HG02981 (cell line): ENCODE measurements at regions not wholly inside any gene's neighbourhood (a gene's known extent, or its start where the extent isn't known, plus 50 kb on each side); places are given as distances from the start of the nearest gene placed in this dataset.

Experiments
- ATAC-seq: cut with Tn5 transposase; IDR thresholded peaks from one replicate; pipeline ENCODE4 v1.9.1; 2021; ENCODE audit warnings: mild to moderate bottlenecking, moderate library complexity; ENCODE audit not compliant: unreplicated experiment

DNA sequence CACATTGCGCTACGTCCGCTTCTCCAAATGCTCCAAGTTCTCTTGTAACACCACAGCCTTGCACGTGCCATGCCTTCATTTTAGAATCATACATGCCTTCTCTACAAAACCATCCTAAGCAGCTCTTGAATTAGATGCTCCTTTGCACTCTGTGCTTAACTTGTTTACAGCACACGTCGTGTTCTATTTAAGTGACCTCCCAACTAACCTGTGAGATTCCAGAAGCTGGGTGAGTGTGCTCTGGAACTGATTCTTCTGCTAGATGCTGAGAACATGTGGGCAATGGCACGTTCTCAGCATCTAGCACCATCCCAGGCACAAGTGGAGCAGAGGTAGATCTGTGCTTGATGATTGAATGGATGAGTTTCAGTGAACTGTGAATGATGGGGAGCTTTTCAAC lies 100.0 kb upstream of the NEDD9 start:
- no peak for ATAC-seq

DNA sequence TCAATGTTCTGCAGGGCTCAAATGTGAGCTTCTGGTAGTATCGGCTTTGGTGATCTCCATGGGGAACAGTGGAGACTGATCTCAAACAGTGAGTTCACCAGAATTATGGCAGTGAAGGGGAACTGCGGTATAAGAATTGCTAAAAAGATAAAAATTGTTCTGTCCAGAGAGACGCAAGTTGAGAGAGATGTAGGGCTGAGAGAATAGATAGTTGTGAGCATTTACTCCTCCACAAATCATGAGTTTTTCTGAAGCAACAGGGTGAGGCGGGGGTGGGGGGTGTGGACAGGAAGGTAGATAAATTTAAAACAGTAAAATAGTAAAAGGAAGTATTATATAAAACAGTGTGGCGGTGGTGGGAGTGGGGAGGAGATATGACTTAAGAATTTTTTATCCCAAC lies 98.6 kb upstream of the NEDD9 start:
- no peak for ATAC-seq

- no peak for ATAC-seq
Measured at GRCh38 chr6:11330413-11330760, 97.9 kb upstream of the NEDD9 start.

DNA sequence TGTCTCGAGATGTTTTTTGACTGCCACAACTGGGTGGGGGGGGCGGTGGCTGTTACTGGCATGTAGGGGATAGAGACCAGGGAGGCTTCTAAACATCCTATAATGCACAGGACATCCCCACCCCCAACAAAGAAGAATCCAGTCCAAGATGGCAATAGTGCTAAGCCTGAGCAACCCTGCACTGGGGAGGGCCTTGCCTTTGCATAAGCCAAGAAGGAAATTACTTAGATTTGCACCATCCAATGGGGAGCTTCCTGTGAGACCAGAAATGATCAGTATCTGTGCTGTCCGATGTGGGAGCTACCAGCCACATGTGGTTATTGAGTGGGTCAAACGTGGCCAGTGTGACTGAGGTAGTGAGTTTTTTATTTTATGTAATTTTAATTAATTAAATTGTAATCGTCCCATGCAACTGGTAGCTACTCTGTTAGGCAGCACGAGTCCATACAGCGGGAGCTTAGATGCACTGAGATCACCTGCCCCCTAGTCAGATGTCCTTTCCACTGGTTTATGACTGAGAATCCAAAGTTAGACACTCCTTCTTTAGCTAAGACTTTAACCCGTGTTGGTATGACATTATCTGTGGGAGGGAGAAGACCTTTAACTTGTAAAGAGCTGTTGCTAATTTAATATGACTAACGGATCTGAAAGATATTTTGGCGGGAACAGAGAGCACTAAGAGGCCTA lies 97.4 kb upstream of the NEDD9 start:
- ATAC-seq = no peak

GRCh38 chr6:11328613-11329247 lies 96.3 kb upstream of the NEDD9 start:
- ATAC-seq = no peak

- ATAC-seq = no peak
Measured at GRCh38 chr6:11327961-11328360, 95.5 kb upstream of the NEDD9 start.

DNA sequence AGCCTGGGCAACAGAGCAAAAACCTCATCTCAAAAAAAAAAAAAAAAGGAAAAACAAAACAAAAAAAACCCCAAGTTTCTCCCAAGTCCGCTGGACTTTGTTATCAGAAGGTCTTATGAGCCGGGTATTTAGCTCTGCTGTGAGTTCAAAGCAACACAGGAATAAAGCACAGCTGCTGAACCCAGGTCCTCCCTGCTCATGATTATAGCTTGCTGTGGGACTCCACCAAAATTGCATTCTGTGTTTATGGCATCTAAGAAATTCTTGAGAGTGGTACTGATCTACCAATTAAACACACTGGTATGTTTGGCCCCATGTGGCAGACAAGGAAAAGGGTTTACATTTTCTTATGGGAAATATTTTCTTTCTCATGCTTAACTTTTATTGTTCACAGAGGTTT lies 93.6 kb upstream of the NEDD9 start:
- ATAC-seq = no peak

DNA sequence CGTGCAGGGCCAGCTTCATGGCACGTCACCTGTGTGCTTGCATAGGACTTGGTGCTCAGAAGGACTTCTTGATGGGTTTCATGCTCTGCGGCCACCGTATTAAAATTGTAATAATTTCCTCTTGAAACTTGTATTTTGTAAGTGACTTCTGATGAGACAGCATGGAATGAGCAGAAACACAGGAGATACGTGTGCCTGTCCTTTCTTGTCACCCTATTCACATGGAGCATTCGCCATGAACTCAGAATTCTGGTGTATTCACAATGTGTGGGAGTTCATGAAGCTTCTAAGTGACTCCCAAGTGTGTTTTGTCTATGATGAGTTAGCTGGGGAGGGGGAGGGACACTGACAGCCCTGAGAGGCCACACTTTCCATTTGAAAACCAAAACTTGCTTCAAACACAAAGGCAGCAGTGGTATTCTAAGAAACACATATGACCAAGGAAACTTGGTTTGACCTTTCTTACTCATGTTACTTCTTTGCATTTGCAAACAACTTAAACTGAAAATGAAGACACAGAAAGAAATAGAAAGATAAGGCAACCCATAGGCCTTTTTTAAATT lies 92.1 kb upstream of the NEDD9 start:
- peak; percentile 74 for ATAC-seq

DNA sequence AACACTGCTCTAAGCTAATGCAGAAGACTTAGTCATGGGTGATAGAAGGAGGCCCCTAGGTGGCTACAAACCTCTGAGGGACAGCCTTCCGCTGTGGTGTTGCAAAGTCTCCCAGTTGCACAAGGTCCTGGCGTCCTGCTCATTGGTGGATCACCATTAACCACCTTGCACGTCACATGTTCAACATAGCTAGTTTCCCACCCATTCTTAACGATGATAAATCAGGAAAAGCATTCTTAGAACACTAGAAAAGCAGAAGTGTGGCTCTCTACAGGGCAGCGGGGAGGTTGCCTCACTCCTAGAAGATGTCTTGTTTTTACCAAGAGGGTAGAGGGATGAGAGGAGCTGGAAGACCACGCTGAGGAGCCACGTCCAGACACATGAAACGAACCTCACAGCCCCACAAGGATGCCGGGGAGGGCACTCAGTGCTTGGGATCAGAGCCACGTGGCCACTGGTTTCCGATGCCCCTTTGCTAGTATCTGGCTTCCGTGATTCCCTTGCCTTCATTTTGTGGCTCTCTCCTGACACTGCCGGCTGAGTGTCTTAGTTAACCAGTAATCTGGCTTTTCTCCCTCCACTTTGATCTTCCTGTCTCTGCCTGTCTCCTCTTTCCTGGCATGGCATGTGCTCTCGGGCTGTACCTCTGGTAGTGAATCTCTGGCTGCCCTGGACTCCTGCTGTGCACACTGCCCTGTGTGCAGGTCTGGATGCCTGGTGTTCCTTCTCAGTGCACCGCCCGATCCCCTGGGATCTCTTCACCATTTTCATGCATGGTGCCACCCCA lies 91.4 kb upstream of the NEDD9 start:
- ATAC-seq = no peak

DNA sequence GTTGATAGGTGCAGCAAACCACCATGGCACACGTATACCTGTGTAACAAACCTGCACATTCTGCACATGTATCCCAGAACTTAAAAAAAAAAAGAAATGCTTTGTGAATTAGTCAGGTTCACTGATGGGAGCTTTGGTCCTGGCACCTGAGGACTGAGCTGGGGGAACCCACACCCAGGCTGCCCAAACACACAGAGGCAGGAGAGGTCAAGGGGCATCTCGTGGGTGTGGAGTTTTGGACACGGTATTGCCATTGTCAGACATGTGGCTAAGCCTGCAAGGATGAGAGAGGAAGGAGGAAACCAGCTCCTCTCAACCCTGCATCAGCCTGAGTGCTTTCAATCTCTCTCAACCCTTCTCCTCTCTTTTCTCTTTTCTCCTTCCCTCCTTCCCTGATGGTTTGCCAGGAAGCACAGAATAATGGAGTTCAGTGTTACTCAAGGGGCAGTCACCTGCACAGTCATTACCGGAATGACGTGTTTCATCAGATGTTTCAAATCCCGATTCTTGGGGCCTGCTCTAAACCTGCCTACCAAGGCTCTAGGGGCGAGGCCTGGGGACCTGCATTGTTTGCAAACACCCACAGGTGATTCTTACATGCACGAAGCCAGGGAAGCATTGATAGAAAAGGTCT lies 89.9 kb upstream of the NEDD9 start:
- no peak for ATAC-seq

GRCh38 chr6:11320914-11321597 lies 88.6 kb upstream of the NEDD9 start:
- ATAC-seq = no peak

DNA sequence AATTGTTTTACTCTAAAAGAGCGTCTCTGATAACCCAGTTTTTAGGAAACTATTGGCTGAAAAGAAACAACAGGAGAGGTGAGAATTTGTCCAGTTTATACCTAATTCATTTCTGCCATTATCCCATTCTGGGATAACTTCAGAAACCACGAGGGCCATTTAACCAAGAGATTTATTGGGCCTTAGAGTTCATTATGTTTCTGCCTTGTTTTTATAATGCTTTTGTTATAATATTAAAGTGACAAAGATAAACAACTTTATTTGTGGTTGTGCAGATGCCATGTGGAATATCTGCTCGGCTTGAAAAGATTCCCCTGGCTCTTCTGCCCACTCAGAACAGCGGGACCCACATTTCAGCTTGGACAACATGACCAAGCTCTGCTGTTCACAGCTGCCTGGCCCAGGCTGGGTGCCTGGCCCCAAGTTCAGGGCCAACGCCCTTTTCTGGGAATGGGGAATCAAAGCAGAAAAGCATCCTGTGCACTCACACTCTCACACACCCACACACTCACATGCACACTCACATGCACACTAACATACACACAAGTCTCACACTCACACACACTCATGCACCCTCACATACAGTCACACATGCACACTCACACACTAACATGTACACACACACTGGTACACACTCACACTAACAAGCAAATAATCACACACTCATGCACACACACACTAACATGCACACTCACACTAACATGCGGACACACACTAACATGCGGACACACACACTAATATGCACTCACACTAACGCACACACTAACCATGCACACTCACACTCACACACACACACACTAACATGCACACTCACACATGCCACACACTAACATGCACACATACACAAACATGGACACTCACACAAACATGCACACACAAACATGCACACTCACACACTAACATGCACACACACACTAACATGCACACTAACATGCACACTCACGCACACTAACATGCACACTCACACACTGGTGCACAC lies 86.7 kb upstream of the NEDD9 start:
- ATAC-seq = no peak

DNA sequence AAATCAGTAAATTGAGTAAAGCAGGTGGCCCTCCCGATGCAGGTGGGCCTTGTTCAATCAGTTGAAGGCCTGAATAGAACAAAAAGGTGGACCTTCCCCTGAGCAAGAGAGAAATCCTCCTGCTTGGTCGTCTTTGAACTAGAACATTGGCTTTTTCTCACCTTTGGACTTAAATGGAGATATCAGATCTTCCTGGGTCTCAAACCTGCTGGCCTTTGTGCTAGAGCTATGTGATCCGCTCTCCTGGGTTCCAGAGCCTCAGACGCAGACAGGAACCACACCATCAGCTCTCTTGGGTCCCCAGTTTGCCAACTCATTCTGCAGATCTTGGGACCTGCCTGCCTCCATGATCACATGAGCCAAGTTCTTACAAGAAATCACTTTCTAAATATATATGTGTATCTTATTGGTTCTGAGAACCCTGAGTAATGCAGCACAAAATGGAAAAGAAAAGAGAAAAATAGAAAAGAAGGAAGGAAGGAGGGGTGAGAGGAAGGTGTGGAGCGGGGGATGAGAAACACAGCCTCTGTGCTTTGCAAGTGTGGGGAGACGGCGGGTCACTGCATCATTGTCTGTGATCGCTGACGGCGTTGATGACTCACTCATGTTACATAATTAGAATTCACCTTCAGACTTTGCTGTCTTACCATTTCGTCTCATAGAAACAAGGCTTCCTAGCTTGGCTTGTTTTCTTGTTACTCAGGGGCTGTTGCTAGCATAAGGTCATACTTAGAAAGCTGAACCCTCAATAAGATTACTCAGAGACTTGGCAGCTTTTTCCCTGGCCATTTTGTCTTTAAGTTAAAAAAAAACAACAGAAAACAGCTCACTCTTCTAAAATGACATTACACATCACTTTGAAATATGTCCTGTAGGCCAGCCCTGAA lies 85.7 kb upstream of the NEDD9 start:
- peak; percentile 53 for ATAC-seq

GRCh38 chr6:11315743-11316437 lies 83.4 kb upstream of the NEDD9 start:
- ATAC-seq = no peak

GRCh38 chr6:11313207-11313606 lies 80.7 kb upstream of the NEDD9 start:
- ATAC-seq = no peak

DNA sequence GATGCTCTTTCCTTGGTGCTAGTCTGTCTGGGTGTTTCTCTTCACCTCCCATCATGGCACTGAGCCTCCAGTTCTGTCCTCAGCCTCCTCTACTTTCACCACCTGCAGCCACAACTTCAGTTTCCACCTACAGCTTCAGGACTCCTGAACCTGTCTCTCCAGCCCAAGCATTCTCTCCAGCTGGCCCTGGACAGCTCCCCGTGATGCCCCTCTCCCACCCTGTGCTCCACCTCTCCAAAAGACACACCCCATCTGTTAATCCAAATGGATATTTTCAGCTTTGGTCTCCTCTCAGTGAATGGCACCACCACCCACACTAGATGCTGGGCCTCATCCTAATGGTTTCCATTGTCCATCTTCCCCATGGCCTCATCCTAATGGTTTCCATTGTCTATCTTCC lies 79.5 kb upstream of the NEDD9 start:
- no peak for ATAC-seq

- no peak for ATAC-seq
Measured at GRCh38 chr6:11309947-11310665, 77.6 kb upstream of the NEDD9 start.
